Activated CD4-positive, alpha-beta T cell treated with anti-CD3 and anti-CD28 coated beads, Interleukin-2, amount 10 ng/mL, durations not matched to agents 7 days and 5 days (primary cell): ENCODE measurements at regions not wholly inside any gene's neighbourhood (a gene's known extent, or its start where the extent isn't known, plus 50 kb on each side); places are given as distances from the start of the nearest gene placed in this dataset.

Experiments used
- CTCF ChIA-PET: fragments of 350-600 bp; sonication (Branson Sonifier 250); formaldehyde crosslinking; loops from one replicate; lab custom pipeline; 2021; ENCODE audit warnings: antibody characterized with exemption; lab: Charles Lee
- POLR2A ChIA-PET: fragments of 350-600 bp; sonication (Branson Sonifier 250); formaldehyde crosslinking; loops from one replicate; lab custom pipeline; 2021; ENCODE audit warnings: antibody characterized with exemption; lab: Charles Lee
- DNase-seq: peaks from one replicate; pipeline ENCODE4 v3.0.0-alpha.2; 2020
- H3K27ac Mint-ChIP-seq: one replicate; pipeline ENCODE4 v1.8.0; 2021; ENCODE audit warnings: mild to moderate bottlenecking, moderate library complexity, mixed read lengths
- H3K27me3 Mint-ChIP-seq: one replicate; pipeline ENCODE4 v1.8.0; 2021; ENCODE audit warnings: mixed read lengths
- H3K36me3 Mint-ChIP-seq: one replicate; pipeline ENCODE4 v1.8.0; 2021; ENCODE audit warnings: low read depth, mixed read lengths
- H3K4me1 Mint-ChIP-seq: one replicate; pipeline ENCODE4 v1.8.0; 2021; ENCODE audit warnings: mixed read lengths
- H3K4me3 Mint-ChIP-seq: one replicate; pipeline ENCODE4 v1.8.0; 2021; ENCODE audit warnings: mild to moderate bottlenecking, moderate library complexity, mixed read lengths
- H3K9me3 Mint-ChIP-seq: one replicate; pipeline ENCODE4 v1.8.0; 2021; ENCODE audit warnings: mixed read lengths

- peaks cover 34% of the 10 kb centered on the region for H3K4me1 Mint-ChIP-seq
- ChIA-PET POLR2A (interaction anchor here (0.6 kb wide), 1 partner anchor 16 kb away, joined by 3 read pairs; no protein-coding TSS in a partner anchor), CTCF (interaction anchor here (1.0 kb wide), 1 partner anchor 91 kb away, joined by 3 read pairs; no protein-coding TSS in a partner anchor)
- no peaks in the 10 kb centered on the region for H3K9me3 Mint-ChIP-seq
- H3K36me3 Mint-ChIP-seq = peaks cover 5% of the 10 kb centered on the region
- no peak for DNase-seq
- peak overlapping the region; percentile 81 for H3K4me3 Mint-ChIP-seq
- peaks cover 8% of the 10 kb centered on the region for H3K27me3 Mint-ChIP-seq
- peak overlapping the region; percentile 89 for H3K27ac Mint-ChIP-seq
These were observed 186.8 kb downstream of the ZEB2 start for GRCh38 chr2:144333143-144333555.

- CTCF ChIA-PET = interaction anchor here (0.9 to 1.3 kb wide), 3 partner anchors 12 to 91 kb away, joined by 3 read pairs; no protein-coding TSS in a partner anchor
- peaks cover 34% of the 10 kb centered on the region for H3K4me1 Mint-ChIP-seq
- H3K27me3 Mint-ChIP-seq = peaks cover 8% of the 10 kb centered on the region
- POLR2A ChIA-PET = no interaction called here
- H3K27ac Mint-ChIP-seq = peak overlapping the region; percentile 89
- peaks cover 6% of the 10 kb centered on the region for H3K36me3 Mint-ChIP-seq
- peak overlapping the region; percentile 81 for H3K4me3 Mint-ChIP-seq
- DNase-seq = peak; percentile 81
- H3K9me3 Mint-ChIP-seq = no peaks in the 10 kb centered on the region
These were observed 187.4 kb downstream of the ZEB2 start for GRCh38 chr2:144332356-144333142.

DNA sequence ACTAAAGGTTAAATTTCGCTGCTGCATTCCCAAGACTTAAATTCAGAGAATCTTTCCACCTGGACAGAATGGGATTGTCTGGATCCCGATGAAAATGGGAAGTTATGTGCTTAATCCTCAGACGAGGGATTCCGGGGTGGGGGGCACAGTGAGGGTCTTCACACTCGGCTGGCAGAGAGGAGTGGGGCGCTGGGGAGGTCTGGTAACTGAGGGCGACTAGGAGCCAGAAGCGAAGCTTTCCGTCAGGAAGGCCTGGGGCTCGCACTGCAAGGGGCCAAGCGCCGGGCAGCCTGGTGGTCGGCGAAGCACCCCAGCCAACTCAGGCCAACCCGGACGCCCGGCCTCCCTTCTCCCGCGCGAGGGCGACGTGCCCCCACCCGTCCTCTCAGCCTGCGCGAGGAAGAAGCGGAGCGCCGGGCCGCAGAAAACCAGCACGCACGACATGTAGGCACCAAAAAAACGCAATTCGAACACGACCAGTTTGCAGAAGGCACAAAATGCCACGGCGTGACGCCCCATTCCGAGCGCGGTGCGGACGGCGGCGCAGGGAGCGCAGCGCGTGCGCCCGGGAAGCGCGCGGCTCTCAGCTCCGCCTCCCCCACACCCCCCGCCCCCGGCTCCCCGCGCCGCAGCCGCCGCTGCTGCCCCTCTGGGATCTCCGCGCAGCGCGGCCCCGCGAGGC lies 188.1 kb downstream of the ZEB2 start:
- H3K27me3 Mint-ChIP-seq = peaks cover 8% of the 10 kb centered on the region
- H3K4me1 Mint-ChIP-seq = peaks cover 36% of the 10 kb centered on the region
- peak overlapping the region; percentile 93 for H3K27ac Mint-ChIP-seq
- H3K9me3 Mint-ChIP-seq = no peaks in the 10 kb centered on the region
- H3K4me3 Mint-ChIP-seq = peak overlapping the region; percentile 88
- peaks cover 11% of the 10 kb centered on the region for H3K36me3 Mint-ChIP-seq
- CTCF ChIA-PET = interaction anchor here (0.9 to 1.7 kb wide), 3 partner anchors 12 to 22 kb away, joined by 3 to 4 read pairs (median 3); no protein-coding TSS in a partner anchor
- POLR2A ChIA-PET = no interaction called here
- DNase-seq = peak; percentile 70

- H3K4me1 Mint-ChIP-seq = peaks cover 40% of the 10 kb centered on the region
- ChIA-PET POLR2A (interaction anchor here (0.6 kb wide), 1 partner anchor 72 kb away, joined by 3 read pairs; no protein-coding TSS in a partner anchor), CTCF (interaction anchor here (0.8 to 1.7 kb wide), 3 partner anchors 11 to 30 kb away, joined by 3 to 4 read pairs (median 3); no protein-coding TSS in a partner anchor)
- peaks cover 8% of the 10 kb centered on the region for H3K27me3 Mint-ChIP-seq
- no peaks in the 10 kb centered on the region for H3K9me3 Mint-ChIP-seq
- H3K27ac Mint-ChIP-seq = peak overlapping the region; percentile 93
- H3K4me3 Mint-ChIP-seq = peak overlapping the region; percentile 88
- no peak for DNase-seq
- H3K36me3 Mint-ChIP-seq = peaks cover 15% of the 10 kb centered on the region
These were observed 188.8 kb downstream of the ZEB2 start for GRCh38 chr2:144330951-144331673.

DNA sequence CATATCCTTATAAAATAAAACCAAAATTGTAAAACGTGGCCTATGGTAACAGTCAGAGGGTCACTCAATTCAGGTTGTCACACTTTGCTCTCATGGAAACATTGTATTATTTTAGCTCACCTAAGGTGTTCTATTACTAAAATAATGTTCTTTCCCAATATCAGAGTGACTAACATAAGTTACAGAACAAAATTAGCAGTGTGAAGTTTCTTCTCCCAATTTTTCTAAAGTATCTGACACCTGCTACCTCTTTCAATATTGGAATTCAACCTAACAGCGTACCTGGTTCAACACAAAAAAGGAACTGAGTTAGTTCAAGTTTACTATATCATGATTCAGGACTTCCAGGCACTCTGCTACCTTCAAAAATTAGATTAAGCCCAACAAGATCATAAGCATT lies 190.4 kb downstream of the ZEB2 start:
- H3K4me1 Mint-ChIP-seq = peaks cover 54% of the 10 kb centered on the region

GRCh38 chr2:144328938-144329337 lies 191.0 kb downstream of the ZEB2 start:
- Mint-ChIP-seq H3K36me3 (peaks cover 15% of the 10 kb centered on the region), H3K4me3 (no peak overlapping the region), H3K4me1 (peaks cover 58% of the 10 kb centered on the region), H3K27me3 (peaks cover 3% of the 10 kb centered on the region), H3K27ac (peak overlapping the region; percentile 17), H3K9me3 (peaks cover 2% of the 10 kb centered on the region)
- DNase-seq = no peak
- ChIA-PET CTCF (no interaction called here), POLR2A (no interaction called here)

More for the DNA sequence above, 190.4 kb downstream of the ZEB2 start:
- Mint-ChIP-seq H3K4me3 (no peak overlapping the region), H3K27ac (no peak overlapping the region), H3K9me3 (no peaks in the 10 kb centered on the region), H3K36me3 (peaks cover 15% of the 10 kb centered on the region), H3K27me3 (peaks cover 3% of the 10 kb centered on the region)
- DNase-seq = no peak
- ChIA-PET CTCF (no interaction called here), POLR2A (no interaction called here)

- DNase-seq = no peak
- Mint-ChIP-seq H3K27ac (no peak overlapping the region), H3K27me3 (no peaks in the 10 kb centered on the region), H3K36me3 (peaks cover 18% of the 10 kb centered on the region), H3K4me3 (no peak overlapping the region), H3K4me1 (peaks cover 59% of the 10 kb centered on the region), H3K9me3 (peaks cover 5% of the 10 kb centered on the region)
- ChIA-PET POLR2A (interaction anchor here (0.6 kb wide), 1 partner anchor 14 kb away, joined by 3 read pairs; no protein-coding TSS in a partner anchor), CTCF (interaction anchor here (0.8 to 1.4 kb wide), 3 partner anchors 11 to 164 kb away, joined by 3 to 4 read pairs (median 3); no protein-coding TSS in a partner anchor)
These were observed 193.1 kb downstream of the ZEB2 start for GRCh38 chr2:144326825-144327224.

DNA sequence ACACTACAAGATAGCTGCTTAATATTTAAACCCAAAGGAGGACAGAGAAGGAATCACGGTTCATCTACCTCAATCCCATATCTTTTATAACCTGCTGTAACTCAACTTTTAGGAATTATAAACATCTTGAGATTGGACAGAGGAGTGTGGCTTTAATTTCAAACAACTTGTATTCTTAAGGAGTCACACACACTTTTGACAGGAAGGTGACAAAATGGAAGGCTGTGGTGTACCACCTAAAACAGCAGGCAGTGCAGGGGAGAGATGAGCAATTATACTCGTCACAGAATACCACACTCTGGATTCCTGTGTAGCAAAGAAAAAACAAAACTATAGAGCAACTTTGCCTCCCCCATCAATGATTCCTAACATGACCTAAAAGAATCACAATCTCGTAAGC lies 194.8 kb downstream of the ZEB2 start:
- ChIA-PET CTCF (interaction anchor here (0.6 to 1.2 kb wide), 4 partner anchors 10 to 99 kb away, joined by 3 read pairs; no protein-coding TSS in a partner anchor), POLR2A (no interaction called here)
- Mint-ChIP-seq H3K9me3 (peaks cover 8% of the 10 kb centered on the region), H3K27ac (peak overlapping the region; percentile 93), H3K4me1 (peaks cover 63% of the 10 kb centered on the region), H3K4me3 (peak overlapping the region; percentile 23), H3K27me3 (no peaks in the 10 kb centered on the region), H3K36me3 (peaks cover 20% of the 10 kb centered on the region)
- peak; percentile 66 for DNase-seq

DNA sequence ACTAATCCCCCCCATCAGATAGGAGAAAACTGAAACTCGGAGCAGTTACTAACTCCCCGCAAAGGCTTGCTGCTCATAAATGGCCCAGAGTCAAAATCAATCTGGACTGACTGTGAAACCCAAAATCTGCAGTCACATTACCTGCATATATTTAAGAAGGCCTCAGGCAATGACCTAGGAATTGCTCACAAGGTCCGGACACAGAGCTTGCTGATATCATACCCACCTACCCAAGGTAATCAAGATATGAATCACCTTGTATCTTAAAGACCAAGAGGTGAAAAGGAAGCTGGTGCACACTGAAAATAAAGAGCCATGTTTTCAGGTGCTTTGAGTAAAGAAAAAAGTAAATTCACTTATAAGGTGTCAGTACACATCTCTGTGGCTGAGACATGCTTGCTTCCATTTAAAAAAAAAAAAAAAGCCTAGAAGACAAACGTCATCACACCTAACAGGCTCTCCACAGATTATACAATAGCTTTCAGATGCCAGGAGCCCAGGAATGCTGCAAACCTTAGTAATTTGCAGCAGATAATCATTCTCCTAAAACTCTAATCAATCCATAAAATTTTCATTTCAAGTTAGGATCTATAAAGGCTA lies 195.4 kb downstream of the ZEB2 start:
- peak overlapping the region; percentile 93 for H3K27ac Mint-ChIP-seq
- CTCF ChIA-PET = interaction anchor here (0.6 to 1.2 kb wide), 4 partner anchors 10 to 99 kb away, joined by 3 read pairs; no protein-coding TSS in a partner anchor
- H3K9me3 Mint-ChIP-seq = peaks cover 8% of the 10 kb centered on the region
- H3K27me3 Mint-ChIP-seq = no peaks in the 10 kb centered on the region
- peaks cover 22% of the 10 kb centered on the region for H3K36me3 Mint-ChIP-seq
- POLR2A ChIA-PET = no interaction called here
- DNase-seq = no peak
- peaks cover 57% of the 10 kb centered on the region for H3K4me1 Mint-ChIP-seq
- H3K4me3 Mint-ChIP-seq = peak overlapping the region; percentile 23

DNA sequence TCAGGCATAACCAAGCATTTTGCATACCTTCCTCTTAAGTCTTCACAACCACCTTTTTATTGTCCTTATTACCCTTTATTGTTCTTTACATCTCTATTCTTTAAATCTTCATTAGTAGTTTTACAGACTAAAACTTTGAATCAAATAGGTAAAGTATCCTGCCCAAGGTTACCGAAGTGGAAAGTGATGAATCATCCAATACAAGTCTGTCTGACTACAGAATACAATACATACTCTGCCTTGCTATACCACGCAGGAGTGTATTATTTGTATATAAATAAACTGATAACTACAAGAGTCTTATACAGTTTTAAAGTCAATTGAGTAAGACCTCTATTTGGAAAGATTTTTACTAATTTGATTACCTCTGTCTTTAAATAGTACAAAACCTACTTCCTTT lies 196.0 kb downstream of the ZEB2 start:
- ChIA-PET POLR2A (no interaction called here), CTCF (interaction anchor here (1.2 kb wide), 1 partner anchor 98 kb away, joined by 3 read pairs; no protein-coding TSS in a partner anchor)
- H3K27ac Mint-ChIP-seq = peak overlapping the region; percentile 93
- no peak overlapping the region for H3K4me3 Mint-ChIP-seq
- no peak for DNase-seq
- peaks cover 23% of the 10 kb centered on the region for H3K36me3 Mint-ChIP-seq
- peaks cover 8% of the 10 kb centered on the region for H3K9me3 Mint-ChIP-seq
- no peaks in the 10 kb centered on the region for H3K27me3 Mint-ChIP-seq
- H3K4me1 Mint-ChIP-seq = peaks cover 55% of the 10 kb centered on the region

GRCh38 chr2:144322379-144322778 lies 197.5 kb downstream of the ZEB2 start:
- ChIA-PET CTCF (no interaction called here), POLR2A (no interaction called here)
- H3K4me1 Mint-ChIP-seq = peaks cover 49% of the 10 kb centered on the region
- no peak overlapping the region for H3K27ac Mint-ChIP-seq
- peaks cover 8% of the 10 kb centered on the region for H3K9me3 Mint-ChIP-seq
- no peak overlapping the region for H3K4me3 Mint-ChIP-seq
- H3K27me3 Mint-ChIP-seq = no peaks in the 10 kb centered on the region
- no peak for DNase-seq
- peaks cover 17% of the 10 kb centered on the region for H3K36me3 Mint-ChIP-seq

DNA sequence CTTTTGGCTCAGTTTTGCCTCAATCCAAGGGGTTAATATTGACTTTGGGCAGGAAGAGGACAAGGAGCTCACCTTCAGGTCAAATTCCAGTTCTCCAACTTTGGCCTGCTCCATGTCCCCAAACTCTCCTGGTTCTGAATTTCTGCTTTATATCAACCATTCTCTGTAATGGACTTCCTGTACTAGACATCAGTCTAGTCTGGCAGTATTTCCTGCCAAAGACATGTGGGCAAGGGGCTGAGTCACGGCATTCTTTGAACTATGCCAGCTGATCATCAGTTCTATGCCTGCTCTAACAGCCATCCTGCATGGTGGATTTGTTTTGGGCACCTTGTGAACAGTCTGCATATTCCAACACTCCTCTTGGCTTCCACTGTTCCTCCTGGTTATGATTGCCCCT lies 199.4 kb downstream of the ZEB2 start:
- Mint-ChIP-seq H3K4me1 (peaks cover 39% of the 10 kb centered on the region), H3K36me3 (peaks cover 14% of the 10 kb centered on the region), H3K9me3 (peaks cover 12% of the 10 kb centered on the region), H3K27me3 (no peaks in the 10 kb centered on the region), H3K27ac (peak overlapping the region; percentile 47), H3K4me3 (no peak overlapping the region)
- DNase-seq = peak; percentile 52
- ChIA-PET POLR2A (no interaction called here), CTCF (interaction anchor here (0.9 to 1.5 kb wide), 3 partner anchors 10 to 122 kb away, joined by 3 to 5 read pairs (median 3); a partner anchor contains a TSS)
